Bronchial epithelial cell (primary cell): ENCODE measurements at regions not wholly inside any gene's neighbourhood (a gene's known extent, or its start where the extent isn't known, plus 50 kb on each side); places are given as distances from the start of the nearest gene placed in this dataset.

Experiments used
- DNase-seq: peaks from one replicate; pipeline ENCODE4 v3.0.0-alpha.2; 2010; ENCODE audit warnings: low read depth
- FAIRE-seq: peaks from 2 replicates; lab custom pipeline; 2011; peaks lifted over from hg19 to GRCh38; lab: Jason Lieb, UNC
- H3K27me3 ChIP-seq: 2 replicates; pipeline ENCODE4 v1.5.1; 2011; ENCODE audit warnings: low read length; ENCODE audit not compliant: control insufficient read depth, insufficient read depth
- H3K36me3 ChIP-seq: 2 replicates; pipeline ENCODE4 v1.5.1; 2011; ENCODE audit warnings: low read length; ENCODE audit not compliant: control insufficient read depth, insufficient read depth
- H3K4me3 ChIP-seq: 2 replicates; pipeline ENCODE4 v1.5.1; 2011; ENCODE audit warnings: mild to moderate bottlenecking, low read depth, low read length, control low read depth
- TF ChIP-seq, protein P1 (sequence below): IDR thresholded peaks from 2 replicates; pipeline ENCODE4 v1.5.1; 2011; ENCODE audit warnings: mild to moderate bottlenecking, moderate library complexity, low read length, control low read depth, inconsistent platforms; ENCODE audit not compliant: insufficient read depth, severe bottlenecking

DNA sequence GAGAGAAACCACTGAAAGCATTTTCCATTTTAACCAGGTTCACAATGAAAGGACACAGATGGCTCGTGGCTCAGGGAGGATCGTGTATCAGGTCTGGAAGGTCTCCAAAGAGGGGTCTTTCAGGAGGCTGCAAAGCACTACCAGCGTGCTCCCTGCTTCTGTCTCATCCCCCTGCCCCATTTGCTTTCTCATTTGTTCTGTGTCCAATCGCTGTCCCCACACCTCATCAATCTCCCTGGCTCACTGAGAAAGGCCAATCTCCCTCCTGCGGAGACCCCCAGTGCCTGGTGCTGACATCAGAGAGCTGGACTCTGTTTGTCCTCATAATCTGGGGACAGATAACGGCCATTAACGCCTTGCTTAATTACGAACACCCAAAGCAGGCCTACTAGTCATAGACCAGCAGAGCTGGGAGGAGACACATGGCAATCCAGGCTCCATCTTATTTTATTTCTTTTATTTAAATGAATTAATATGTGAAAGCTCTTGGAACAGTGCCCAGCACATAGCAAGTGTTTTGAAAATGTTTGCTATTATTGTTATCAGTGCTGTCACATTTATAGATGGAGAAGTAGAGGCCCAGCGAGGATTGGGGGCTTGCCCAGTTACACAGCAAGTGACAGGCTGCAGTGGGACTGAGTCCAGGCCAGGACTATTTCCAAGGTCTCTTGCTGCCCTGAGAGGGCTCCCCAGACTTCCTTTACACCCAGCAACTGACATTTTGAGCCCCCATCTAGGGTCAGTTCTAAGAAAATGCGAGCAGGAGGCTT is 341.0 kb upstream of the USP24 start:
- no peak for DNase-seq

DNA sequence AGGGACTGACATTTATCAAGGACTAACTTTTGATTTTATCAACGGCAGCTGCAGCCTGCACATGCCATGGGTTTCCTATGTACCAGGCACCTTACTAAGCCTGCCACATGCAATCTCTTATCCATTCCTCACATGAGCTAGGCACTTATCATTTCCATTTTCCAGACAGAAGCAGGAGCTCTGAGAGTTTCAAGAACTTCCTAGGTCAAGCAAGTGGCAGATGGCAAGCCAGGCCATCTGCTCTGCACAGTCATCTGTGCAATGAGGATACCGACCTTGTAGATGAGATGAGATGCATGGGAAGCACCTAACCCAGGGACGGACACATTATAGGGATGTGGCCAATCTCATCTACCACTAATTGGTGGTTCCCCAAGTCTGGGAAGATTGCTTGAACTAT is 339.4 kb upstream of the USP24 start:
- DNase-seq = no peak
- no peak for FAIRE-seq

More for the DNA sequence above, 341.0 kb upstream of the USP24 start:
- no peak for FAIRE-seq
- no peaks in the 10 kb centered on the region for H3K36me3 ChIP-seq
- H3K27me3 ChIP-seq = no peaks in the 10 kb centered on the region
- TF ChIP-seq, protein P1, sequence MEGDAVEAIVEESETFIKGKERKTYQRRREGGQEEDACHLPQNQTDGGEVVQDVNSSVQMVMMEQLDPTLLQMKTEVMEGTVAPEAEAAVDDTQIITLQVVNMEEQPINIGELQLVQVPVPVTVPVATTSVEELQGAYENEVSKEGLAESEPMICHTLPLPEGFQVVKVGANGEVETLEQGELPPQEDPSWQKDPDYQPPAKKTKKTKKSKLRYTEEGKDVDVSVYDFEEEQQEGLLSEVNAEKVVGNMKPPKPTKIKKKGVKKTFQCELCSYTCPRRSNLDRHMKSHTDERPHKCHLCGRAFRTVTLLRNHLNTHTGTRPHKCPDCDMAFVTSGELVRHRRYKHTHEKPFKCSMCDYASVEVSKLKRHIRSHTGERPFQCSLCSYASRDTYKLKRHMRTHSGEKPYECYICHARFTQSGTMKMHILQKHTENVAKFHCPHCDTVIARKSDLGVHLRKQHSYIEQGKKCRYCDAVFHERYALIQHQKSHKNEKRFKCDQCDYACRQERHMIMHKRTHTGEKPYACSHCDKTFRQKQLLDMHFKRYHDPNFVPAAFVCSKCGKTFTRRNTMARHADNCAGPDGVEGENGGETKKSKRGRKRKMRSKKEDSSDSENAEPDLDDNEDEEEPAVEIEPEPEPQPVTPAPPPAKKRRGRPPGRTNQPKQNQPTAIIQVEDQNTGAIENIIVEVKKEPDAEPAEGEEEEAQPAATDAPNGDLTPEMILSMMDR = no peak
- no peak overlapping the region for H3K4me3 ChIP-seq

DNA sequence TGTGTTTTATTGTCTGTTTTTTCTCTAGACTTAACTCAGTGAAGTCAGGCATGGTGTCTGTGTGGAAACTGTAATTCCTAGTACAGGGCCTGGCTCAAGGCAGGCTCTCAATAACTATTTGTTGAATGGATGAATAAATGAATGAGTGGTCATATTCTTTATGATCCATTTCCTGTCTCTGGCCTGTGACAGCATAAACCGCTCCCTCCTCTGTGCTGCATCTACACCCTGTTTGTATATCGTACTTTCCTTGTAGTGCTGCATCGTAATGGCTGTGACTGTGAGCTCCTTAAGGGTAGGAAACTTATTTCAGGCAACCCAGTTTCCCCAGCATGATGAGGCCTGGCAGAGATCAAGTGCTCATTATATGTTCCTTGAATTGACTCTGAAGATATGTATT is 337.5 kb upstream of the USP24 start:
- H3K36me3 ChIP-seq = no peaks in the 10 kb centered on the region
- FAIRE-seq = no peak
- no peak overlapping the region for H3K4me3 ChIP-seq
- no peaks in the 10 kb centered on the region for H3K27me3 ChIP-seq
- DNase-seq = no peak
- TF ChIP-seq, protein P1 = no peak

More for the DNA sequence above, 339.4 kb upstream of the USP24 start:
- no peak overlapping the region for H3K4me3 ChIP-seq
- no peaks in the 10 kb centered on the region for H3K36me3 ChIP-seq
- H3K27me3 ChIP-seq = no peaks in the 10 kb centered on the region
- TF ChIP-seq, protein P1 = no peak

DNA sequence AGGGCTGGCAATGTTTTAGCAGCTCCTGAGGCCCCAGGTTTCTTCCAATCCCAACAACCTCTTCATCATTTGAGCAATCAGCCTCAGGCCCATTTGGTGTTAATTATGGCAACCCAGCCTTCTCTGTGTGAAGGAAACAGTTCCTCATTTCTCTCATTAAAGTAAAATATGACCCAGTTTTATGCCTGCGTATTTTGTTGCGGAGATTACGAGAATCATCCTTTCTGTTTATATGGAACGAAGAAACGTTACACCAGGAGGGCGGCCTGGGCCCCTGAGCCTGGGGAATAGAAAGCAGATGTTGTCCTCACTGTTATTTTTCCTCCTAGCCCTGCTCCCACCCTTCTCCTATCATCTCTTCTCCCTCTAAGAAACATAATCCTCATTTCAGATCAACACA is 332.2 kb upstream of the USP24 start:
- DNase-seq (no peak), FAIRE-seq (no peak)
- Histone ChIP-seq H3K4me3 (no peak overlapping the region), H3K27me3 (no peaks in the 10 kb centered on the region), H3K36me3 (no peaks in the 10 kb centered on the region)
- TF ChIP-seq, protein P1 = no peak

DNA sequence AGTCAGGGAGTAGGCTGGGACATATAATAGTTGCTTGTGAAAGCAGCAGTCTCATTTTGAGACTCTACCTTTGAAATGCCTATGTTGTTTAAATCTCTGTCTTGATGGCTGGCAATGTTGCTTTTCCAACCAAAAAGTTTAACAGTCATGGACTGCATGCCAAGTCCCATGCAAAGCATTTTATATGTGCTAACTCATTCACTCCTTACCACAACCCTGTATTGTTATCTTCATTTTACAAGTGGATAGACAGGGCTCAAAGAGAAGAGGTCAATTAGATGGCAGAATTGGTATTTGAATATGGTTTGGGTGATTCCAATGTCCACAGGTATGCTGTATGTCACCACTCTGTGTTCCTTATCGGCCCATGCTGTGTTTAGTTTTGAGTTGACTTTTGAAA is 331.4 kb upstream of the USP24 start:
- TF ChIP-seq, protein P1 = no peak
- FAIRE-seq = no peak
- DNase-seq = no peak
- Histone ChIP-seq H3K4me3 (no peak overlapping the region), H3K27me3 (no peaks in the 10 kb centered on the region), H3K36me3 (no peaks in the 10 kb centered on the region)

DNA sequence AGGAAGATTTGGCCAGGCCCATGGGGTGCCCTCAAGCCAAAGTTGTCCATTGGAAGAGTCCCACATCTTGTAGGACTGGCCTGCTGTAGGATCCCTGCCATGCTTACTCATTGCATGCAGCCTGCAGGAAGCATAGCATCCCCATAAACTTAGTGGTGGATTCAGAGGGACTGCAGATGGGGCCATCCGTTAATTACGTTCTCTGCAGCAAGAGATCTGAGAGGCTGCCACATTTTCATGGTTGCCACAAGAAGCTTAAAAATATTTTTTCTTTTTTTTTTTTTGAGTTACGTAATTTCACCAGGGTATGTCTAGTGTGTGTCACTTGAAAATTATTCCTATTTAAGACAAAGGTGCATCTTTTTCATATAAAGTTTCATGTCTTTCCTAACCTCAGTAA is 329.7 kb upstream of the USP24 start:
- FAIRE-seq (no peak), DNase-seq (no peak)
- H3K36me3 ChIP-seq = no peaks in the 10 kb centered on the region
- H3K4me3 ChIP-seq = no peak overlapping the region
- TF ChIP-seq, protein P1 = no peak
- H3K27me3 ChIP-seq = no peaks in the 10 kb centered on the region
